ENCODE measurements at regions not wholly inside any gene's neighbourhood (a gene's known extent, or its start where the extent isn't known, plus 50 kb on each side); places are given as distances from the start of the nearest gene placed in this dataset.

- no peak for TF ChIP-seq BHLHE40 (IDR thresholded peaks at IDR 0.05; ENCODE audit: borderline replicate concordance)
- no peak for TF ChIP-seq PKNOX1 (IDR thresholded peaks at IDR 0.05)
- no peak for TF ChIP-seq HDGF (IDR thresholded peaks at IDR 0.05; ENCODE audit: borderline replicate concordance)
- TF ChIP-seq L3MBTL2 (conservative IDR thresholded peaks at IDR 0.05) = no peak
- no peak for TF ChIP-seq NFRKB (IDR thresholded peaks at IDR 0.05)
- no peak for TF ChIP-seq FOXM1 (IDR thresholded peaks at IDR 0.05; ENCODE audit: borderline replicate concordance)
- no peak for TF ChIP-seq SP1 (IDR thresholded peaks at IDR 0.05)
- TF ChIP-seq ZNF384 (IDR thresholded peaks at IDR 0.05) = no peak
- TF ChIP-seq ELF4 (IDR thresholded peaks at IDR 0.05) = no peak
- TF ChIP-seq LEF1 (IDR thresholded peaks at IDR 0.05; ENCODE audit: borderline replicate concordance) = no peak
- CTCF ChIA-PET = no interaction called here
- POLR2A ChIA-PET = no interaction called here
- DNase-seq (ENCODE audit: extremely low spot score) = no peak
Measured at GRCh38 chr4:66266035-66266434, 595.7 kb upstream of the EPHA5 start.

- ChIA-PET CTCF (no interaction called here), POLR2A (no interaction called here)
- TF ChIP-seq ARNT (IDR thresholded peaks at IDR 0.05) (no peak), ZNF384 (IDR thresholded peaks at IDR 0.05) (no peak), SP1 (IDR thresholded peaks at IDR 0.05) (no peak), SUZ12 (IDR thresholded peaks at IDR 0.05) (no peak)
- DNase-seq (ENCODE audit: extremely low spot score) = no peak
Measured at GRCh38 chr4:66252291-66252690, 582.0 kb upstream of the EPHA5 start.

- ChIA-PET POLR2A (no interaction called here), CTCF (no interaction called here)
- DNase-seq (ENCODE audit: extremely low spot score) = no peak
- TF ChIP-seq SUZ12 (IDR thresholded peaks at IDR 0.05) = no peak
- TF ChIP-seq NFRKB (IDR thresholded peaks at IDR 0.05) = no peak
- TF ChIP-seq ARNT (IDR thresholded peaks at IDR 0.05) = no peak
- no peak for TF ChIP-seq ELF4 (IDR thresholded peaks at IDR 0.05)
- no peak for TF ChIP-seq CTBP1 (IDR thresholded peaks at IDR 0.05; ENCODE audit: borderline replicate concordance)
- no peak for TF ChIP-seq TARDBP (IDR thresholded peaks at IDR 0.05)
- TF ChIP-seq L3MBTL2 (conservative IDR thresholded peaks at IDR 0.05) = no peak
- TF ChIP-seq FOXM1 (IDR thresholded peaks at IDR 0.05; ENCODE audit: borderline replicate concordance) = no peak
- TF ChIP-seq HDGF (IDR thresholded peaks at IDR 0.05; ENCODE audit: borderline replicate concordance) = no peak
- no peak for TF ChIP-seq ZNF384 (IDR thresholded peaks at IDR 0.05)
- no peak for TF ChIP-seq LEF1 (IDR thresholded peaks at IDR 0.05; ENCODE audit: borderline replicate concordance)
- no peak for TF ChIP-seq BHLHE40 (IDR thresholded peaks at IDR 0.05; ENCODE audit: borderline replicate concordance)
- no peak for TF ChIP-seq PKNOX1 (IDR thresholded peaks at IDR 0.05)
- TF ChIP-seq FOXA1 (IDR thresholded peaks at IDR 0.05) = no peak
- no peak for TF ChIP-seq FOXK2 (IDR thresholded peaks at IDR 0.05)
- no peak for TF ChIP-seq SP1 (IDR thresholded peaks at IDR 0.05)
Measured at GRCh38 chr4:66246643-66247042, 576.4 kb upstream of the EPHA5 start.

GRCh38 chr4:66235876-66236275 lies 565.6 kb upstream of the EPHA5 start:
- POLR2A ChIA-PET = no interaction called here
- CTCF ChIA-PET = no interaction called here
- no peak for TF ChIP-seq CTBP1 (IDR thresholded peaks at IDR 0.05; ENCODE audit: borderline replicate concordance)
- no peak for TF ChIP-seq SUZ12 (IDR thresholded peaks at IDR 0.05)
- no peak for TF ChIP-seq PKNOX1 (IDR thresholded peaks at IDR 0.05)
- no peak for TF ChIP-seq ZNF384 (IDR thresholded peaks at IDR 0.05)
- TF ChIP-seq HDGF (IDR thresholded peaks at IDR 0.05; ENCODE audit: borderline replicate concordance) = no peak
- TF ChIP-seq FOXK2 (IDR thresholded peaks at IDR 0.05) = no peak
- no peak for TF ChIP-seq FOXM1 (IDR thresholded peaks at IDR 0.05; ENCODE audit: borderline replicate concordance)
- TF ChIP-seq L3MBTL2 (conservative IDR thresholded peaks at IDR 0.05) = no peak
- no peak for TF ChIP-seq TARDBP (IDR thresholded peaks at IDR 0.05)
- no peak for TF ChIP-seq FOXA1 (IDR thresholded peaks at IDR 0.05)
- TF ChIP-seq LEF1 (IDR thresholded peaks at IDR 0.05; ENCODE audit: borderline replicate concordance) = no peak
- no peak for TF ChIP-seq ELF4 (IDR thresholded peaks at IDR 0.05)
- no peak for TF ChIP-seq BHLHE40 (IDR thresholded peaks at IDR 0.05; ENCODE audit: borderline replicate concordance)
- no peak for TF ChIP-seq ARNT (IDR thresholded peaks at IDR 0.05)
- TF ChIP-seq SP1 (IDR thresholded peaks at IDR 0.05) = no peak
- no peak for TF ChIP-seq NFRKB (IDR thresholded peaks at IDR 0.05)
- no peak for DNase-seq (ENCODE audit: extremely low spot score)

- DNase-seq (ENCODE audit: extremely low spot score) = no peak
- CTCF ChIA-PET = no interaction called here
- no peak for TF ChIP-seq BHLHE40 (IDR thresholded peaks at IDR 0.05; ENCODE audit: borderline replicate concordance)
- TF ChIP-seq CTBP1 (IDR thresholded peaks at IDR 0.05; ENCODE audit: borderline replicate concordance) = no peak
- no peak for TF ChIP-seq L3MBTL2 (conservative IDR thresholded peaks at IDR 0.05)
- no peak for TF ChIP-seq SUZ12 (IDR thresholded peaks at IDR 0.05)
- no peak for TF ChIP-seq TARDBP (IDR thresholded peaks at IDR 0.05)
- TF ChIP-seq FOXK2 (IDR thresholded peaks at IDR 0.05) = no peak
- no peak for TF ChIP-seq FOXM1 (IDR thresholded peaks at IDR 0.05; ENCODE audit: borderline replicate concordance)
- TF ChIP-seq ARNT (IDR thresholded peaks at IDR 0.05) = no peak
- no peak for TF ChIP-seq HDGF (IDR thresholded peaks at IDR 0.05; ENCODE audit: borderline replicate concordance)
- no peak for TF ChIP-seq ELF4 (IDR thresholded peaks at IDR 0.05)
- no peak for TF ChIP-seq FOXA1 (IDR thresholded peaks at IDR 0.05)
- TF ChIP-seq NFRKB (IDR thresholded peaks at IDR 0.05) = no peak
- TF ChIP-seq PKNOX1 (IDR thresholded peaks at IDR 0.05) = no peak
- TF ChIP-seq SP1 (IDR thresholded peaks at IDR 0.05) = no peak
- TF ChIP-seq LEF1 (IDR thresholded peaks at IDR 0.05; ENCODE audit: borderline replicate concordance) = no peak
- no peak for TF ChIP-seq ZNF384 (IDR thresholded peaks at IDR 0.05)
- POLR2A ChIA-PET = no interaction called here
Measured at GRCh38 chr4:66229885-66230284, 559.6 kb upstream of the EPHA5 start.

GRCh38 chr4:66225539-66225938 lies 555.2 kb upstream of the EPHA5 start:
- no peak for DNase-seq (ENCODE audit: extremely low spot score)
- no peak for TF ChIP-seq SUZ12 (IDR thresholded peaks at IDR 0.05)
- no peak for TF ChIP-seq PKNOX1 (IDR thresholded peaks at IDR 0.05)
- ChIA-PET CTCF (no interaction called here), POLR2A (no interaction called here)
